ENCODE measurements at regions not wholly inside any gene's neighbourhood (a gene's known extent, or its start where the extent isn't known, plus 50 kb on each side); places are given as distances from the start of the nearest gene placed in this dataset.

DNA sequence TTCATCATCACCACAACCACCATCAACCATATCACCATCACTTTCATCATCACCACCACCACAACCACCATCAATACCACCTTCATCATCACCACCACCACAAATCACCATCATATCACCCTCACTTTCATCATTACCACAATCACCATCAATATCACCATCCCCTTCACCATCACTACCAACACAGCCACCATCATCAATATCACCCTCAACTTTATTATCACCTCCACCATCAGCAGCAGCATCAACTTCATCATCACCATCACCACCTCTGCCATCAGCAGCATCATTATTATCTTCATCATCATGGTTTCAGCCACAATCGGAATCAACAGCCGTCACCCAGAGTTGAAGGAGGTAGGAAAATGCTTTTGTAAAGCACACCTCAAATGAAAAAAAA, 225.7 kb upstream of the SULF2 start:
- TF ChIP-seq, protein P1, sequence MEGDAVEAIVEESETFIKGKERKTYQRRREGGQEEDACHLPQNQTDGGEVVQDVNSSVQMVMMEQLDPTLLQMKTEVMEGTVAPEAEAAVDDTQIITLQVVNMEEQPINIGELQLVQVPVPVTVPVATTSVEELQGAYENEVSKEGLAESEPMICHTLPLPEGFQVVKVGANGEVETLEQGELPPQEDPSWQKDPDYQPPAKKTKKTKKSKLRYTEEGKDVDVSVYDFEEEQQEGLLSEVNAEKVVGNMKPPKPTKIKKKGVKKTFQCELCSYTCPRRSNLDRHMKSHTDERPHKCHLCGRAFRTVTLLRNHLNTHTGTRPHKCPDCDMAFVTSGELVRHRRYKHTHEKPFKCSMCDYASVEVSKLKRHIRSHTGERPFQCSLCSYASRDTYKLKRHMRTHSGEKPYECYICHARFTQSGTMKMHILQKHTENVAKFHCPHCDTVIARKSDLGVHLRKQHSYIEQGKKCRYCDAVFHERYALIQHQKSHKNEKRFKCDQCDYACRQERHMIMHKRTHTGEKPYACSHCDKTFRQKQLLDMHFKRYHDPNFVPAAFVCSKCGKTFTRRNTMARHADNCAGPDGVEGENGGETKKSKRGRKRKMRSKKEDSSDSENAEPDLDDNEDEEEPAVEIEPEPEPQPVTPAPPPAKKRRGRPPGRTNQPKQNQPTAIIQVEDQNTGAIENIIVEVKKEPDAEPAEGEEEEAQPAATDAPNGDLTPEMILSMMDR (IDR thresholded peaks at IDR 0.05) = no peak

- TF ChIP-seq, protein P1 (IDR thresholded peaks at IDR 0.05) = no peak
These were observed 225.3 kb upstream of the SULF2 start for GRCh38 chr20:48010623-48011022.

DNA sequence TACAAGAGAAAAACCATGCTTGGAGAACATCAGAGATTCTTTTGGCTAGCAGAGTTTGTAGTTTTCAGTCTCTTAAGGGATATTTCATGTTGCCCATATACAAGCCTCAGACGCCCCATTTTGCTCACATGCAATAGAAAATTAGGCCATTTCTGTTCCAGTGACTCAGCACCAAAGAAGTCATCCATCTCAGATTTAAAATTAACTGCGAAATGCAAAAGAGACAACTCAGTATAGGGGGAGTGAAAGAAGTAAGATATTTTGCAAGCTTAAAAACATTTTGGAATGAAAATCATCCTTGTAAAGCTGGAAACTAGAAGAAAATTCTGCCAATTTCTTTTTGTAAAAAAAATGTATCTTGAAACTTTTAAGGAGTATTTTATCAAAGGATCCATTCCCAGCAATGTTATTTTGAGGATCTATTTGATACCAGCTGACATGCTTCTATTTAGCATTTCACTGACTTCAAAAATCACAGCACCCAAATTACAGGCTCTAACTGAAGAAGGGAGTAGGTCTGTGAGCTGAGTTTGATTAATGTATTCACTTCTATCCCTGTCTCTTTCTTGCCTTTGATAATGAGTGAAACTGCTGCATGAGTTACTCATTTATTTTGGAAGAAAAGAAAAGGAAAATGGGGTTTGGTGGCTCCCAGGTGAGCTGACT, 223.7 kb upstream of the SULF2 start:
- TF ChIP-seq, protein P1 (IDR thresholded peaks at IDR 0.05) = no peak

GRCh38 chr20:48007351-48007750, 222.1 kb upstream of the SULF2 start:
- TF ChIP-seq, protein P1 (IDR thresholded peaks at IDR 0.05) = no peak

- TF ChIP-seq, protein P1 (IDR thresholded peaks at IDR 0.05) = no peak
These were observed 221.0 kb upstream of the SULF2 start for GRCh38 chr20:48006036-48006833.

DNA sequence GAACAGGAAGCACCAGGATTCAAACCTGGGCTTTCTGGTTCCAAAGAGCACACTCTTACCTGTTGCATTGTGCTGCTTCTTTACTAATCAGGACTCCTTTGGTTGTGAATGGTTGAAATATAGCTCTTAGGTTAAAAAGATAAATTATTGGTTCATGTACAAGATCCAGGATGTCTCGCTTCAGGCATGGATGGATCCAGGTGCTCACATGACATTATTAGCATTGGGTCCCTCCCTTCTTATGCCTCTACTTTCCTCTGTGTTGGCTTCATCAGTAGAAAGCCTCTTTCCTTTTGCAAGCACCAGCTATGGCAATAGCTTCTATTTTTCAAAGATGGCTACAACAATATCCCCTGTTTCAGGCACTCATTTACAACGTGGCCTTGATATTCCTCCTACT, 217.7 kb upstream of the SULF2 start:
- TF ChIP-seq, protein P1 (IDR thresholded peaks at IDR 0.05) = no peak

DNA sequence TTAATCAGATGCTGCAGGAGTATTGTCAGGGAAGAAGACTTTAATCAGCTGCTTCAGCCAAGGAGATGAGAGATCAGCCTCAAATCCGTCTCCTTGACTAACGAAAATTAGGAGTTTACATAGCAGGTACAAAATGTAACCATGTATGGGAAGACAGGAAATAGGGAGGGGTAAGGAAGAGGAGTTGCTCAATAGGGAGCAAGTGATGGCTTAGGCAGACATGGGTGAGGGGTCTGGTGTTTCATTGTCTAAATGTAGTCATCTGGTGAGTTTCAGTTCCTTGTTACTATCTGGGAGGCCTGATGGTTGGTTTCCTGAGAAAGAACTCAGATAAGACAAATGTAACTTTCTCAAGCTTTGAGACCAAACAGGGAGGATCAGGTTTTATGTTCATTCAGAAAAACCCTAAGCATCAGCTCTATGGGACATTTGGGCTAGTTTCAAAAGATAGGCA, 217.3 kb upstream of the SULF2 start:
- TF ChIP-seq, protein P1 (IDR thresholded peaks at IDR 0.05) = no peak
